ENCODE measurements at regions not wholly inside any gene's neighbourhood (a gene's known extent, or its start where the extent isn't known, plus 50 kb on each side); places are given as distances from the start of the nearest gene placed in this dataset.

DNA sequence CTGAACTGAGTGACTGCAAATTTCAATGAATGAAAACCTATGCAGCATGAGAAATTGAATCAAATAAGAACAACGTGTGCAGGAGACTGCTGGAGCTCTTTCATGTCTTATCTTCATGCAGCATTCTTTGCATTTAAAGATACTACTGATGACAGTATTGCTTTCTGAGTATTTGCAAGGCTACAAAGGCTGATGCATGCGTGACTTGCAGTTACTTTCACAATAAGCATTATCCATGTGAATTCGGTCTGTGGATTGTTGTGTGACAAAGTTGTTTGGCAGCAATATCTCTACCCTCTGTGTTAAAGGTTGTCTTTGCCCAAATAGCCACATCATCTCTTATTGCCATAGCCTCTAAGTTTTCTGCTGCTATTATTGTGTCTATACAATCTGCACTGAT, 102.1 kb upstream of the FBXL17 start:
- TF ChIP-seq EZH2 (IDR thresholded peaks at IDR 0.05; ENCODE audit: borderline replicate concordance, low read depth, low read length, severe bottlenecking) = no peak
- TF ChIP-seq, protein P1, sequence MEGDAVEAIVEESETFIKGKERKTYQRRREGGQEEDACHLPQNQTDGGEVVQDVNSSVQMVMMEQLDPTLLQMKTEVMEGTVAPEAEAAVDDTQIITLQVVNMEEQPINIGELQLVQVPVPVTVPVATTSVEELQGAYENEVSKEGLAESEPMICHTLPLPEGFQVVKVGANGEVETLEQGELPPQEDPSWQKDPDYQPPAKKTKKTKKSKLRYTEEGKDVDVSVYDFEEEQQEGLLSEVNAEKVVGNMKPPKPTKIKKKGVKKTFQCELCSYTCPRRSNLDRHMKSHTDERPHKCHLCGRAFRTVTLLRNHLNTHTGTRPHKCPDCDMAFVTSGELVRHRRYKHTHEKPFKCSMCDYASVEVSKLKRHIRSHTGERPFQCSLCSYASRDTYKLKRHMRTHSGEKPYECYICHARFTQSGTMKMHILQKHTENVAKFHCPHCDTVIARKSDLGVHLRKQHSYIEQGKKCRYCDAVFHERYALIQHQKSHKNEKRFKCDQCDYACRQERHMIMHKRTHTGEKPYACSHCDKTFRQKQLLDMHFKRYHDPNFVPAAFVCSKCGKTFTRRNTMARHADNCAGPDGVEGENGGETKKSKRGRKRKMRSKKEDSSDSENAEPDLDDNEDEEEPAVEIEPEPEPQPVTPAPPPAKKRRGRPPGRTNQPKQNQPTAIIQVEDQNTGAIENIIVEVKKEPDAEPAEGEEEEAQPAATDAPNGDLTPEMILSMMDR (IDR thresholded peaks at IDR 0.05; ENCODE audit: borderline replicate concordance, extremely low read depth, low read length, poor library complexity, severe bottlenecking) = no peak
